AG10803 (cell line): ENCODE measurements at regions not wholly inside any gene's neighbourhood (a gene's known extent, or its start where the extent isn't known, plus 50 kb on each side); places are given as distances from the start of the nearest gene placed in this dataset.

Experiments used
- DNase-seq: peaks from one replicate; pipeline ENCODE4 v3.0.0; 2010; ENCODE audit warnings: low read depth
- H3K4me3 ChIP-seq: 2 replicates; pipeline ENCODE4 v1.5.1; 2011; ENCODE audit warnings: mild to moderate bottlenecking, low read length, control low read depth
- TF ChIP-seq, protein P1 (sequence below): conservative IDR thresholded peaks from 2 replicates; pipeline ENCODE4 v1.5.1; 2011; ENCODE audit warnings: mild to moderate bottlenecking, low read length, control low read depth, inconsistent platforms

DNA sequence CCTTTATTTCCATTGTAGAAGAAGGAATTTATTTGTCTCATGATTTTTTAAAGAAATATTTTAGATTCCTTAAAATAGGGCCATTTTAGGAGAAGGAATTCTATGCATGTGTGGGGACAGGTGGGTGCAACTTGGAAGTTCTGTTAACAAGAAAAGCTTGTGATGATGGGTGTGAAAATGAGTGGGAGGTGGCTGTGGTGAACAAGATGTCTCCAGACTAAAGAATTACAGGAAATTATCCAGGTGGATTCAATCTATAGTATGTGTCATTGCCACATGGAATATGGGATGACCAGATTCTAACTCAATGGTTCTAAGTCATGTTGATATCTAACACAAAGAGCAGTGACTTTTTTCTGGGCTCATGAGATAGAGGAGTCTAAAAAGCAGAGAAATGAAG is 229.6 kb upstream of the IGFBP3 start:
- TF ChIP-seq, protein P1, sequence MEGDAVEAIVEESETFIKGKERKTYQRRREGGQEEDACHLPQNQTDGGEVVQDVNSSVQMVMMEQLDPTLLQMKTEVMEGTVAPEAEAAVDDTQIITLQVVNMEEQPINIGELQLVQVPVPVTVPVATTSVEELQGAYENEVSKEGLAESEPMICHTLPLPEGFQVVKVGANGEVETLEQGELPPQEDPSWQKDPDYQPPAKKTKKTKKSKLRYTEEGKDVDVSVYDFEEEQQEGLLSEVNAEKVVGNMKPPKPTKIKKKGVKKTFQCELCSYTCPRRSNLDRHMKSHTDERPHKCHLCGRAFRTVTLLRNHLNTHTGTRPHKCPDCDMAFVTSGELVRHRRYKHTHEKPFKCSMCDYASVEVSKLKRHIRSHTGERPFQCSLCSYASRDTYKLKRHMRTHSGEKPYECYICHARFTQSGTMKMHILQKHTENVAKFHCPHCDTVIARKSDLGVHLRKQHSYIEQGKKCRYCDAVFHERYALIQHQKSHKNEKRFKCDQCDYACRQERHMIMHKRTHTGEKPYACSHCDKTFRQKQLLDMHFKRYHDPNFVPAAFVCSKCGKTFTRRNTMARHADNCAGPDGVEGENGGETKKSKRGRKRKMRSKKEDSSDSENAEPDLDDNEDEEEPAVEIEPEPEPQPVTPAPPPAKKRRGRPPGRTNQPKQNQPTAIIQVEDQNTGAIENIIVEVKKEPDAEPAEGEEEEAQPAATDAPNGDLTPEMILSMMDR, result no peak
- no peak overlapping the region for H3K4me3 ChIP-seq
- peak; percentile 83 for DNase-seq

DNA sequence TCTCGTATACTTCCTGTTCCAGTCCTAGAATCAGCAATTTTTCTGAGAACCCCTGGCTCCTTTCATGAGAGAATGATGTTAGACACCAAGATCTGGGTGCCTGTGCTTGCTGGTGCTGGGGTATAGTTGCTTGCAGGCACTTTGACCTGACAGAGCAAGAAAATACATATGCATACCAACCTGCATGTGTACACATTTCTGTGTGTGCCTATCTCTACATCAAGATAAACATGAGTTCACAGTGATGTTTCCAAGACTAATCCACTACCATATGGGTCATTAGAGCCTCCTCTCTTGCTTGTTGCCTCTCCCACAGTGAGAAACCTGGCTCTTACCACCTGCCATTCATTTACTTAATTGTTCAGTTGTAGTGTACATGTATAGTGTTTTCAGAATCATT is 229.1 kb upstream of the IGFBP3 start:
- no peak overlapping the region for H3K4me3 ChIP-seq
- TF ChIP-seq, protein P1, result no peak
- no peak for DNase-seq

- TF ChIP-seq, protein P1, result no peak
- no peak for DNase-seq
- H3K4me3 ChIP-seq, result no peak overlapping the region
Observed at GRCh38 chr7:46147871-46148270, 226.8 kb upstream of the IGFBP3 start.

DNA sequence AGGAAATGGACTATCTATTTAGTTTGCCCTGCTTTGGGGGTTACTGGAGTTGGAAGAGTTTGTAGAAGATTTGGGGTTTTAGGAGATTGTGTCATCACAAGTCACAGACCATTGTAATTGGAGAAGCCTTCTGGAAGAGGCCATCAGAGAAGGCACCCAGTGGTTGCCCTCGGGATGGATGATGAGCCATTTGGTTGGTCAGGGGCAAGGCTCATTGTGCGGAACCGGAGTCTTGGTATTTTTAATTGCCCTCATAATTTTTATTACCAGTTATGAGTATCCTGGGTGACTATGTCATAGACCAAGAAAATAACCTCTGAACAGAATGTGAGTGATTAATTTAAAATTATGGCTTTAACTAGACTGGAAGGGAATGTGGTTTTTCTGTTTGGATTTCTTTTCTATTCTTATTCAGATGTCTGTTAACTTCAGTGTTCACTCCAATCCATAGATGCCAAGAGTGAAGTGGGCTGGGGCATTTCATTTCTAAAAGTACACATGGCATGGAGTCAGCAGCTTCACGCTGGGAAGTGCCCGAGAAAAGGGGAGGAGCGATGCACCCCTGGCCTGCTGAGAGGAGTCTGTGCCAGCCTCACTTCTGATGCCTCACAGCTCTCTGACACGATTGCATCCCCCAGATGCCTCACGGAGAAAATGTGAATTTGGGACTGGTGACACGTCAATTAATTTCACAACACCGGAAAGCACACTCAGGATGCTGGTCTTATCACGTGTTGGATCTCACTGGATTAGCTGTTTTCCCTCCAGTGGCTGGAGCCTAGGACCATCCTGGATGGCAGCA is 225.6 kb upstream of the IGFBP3 start:
- H3K4me3 ChIP-seq, result no peak overlapping the region; the same call in 1 of the 2 replicates
- TF ChIP-seq, protein P1, result peak; percentile 19; the same call in 1 of the 2 replicates
- DNase-seq, result peak; percentile 96

DNA sequence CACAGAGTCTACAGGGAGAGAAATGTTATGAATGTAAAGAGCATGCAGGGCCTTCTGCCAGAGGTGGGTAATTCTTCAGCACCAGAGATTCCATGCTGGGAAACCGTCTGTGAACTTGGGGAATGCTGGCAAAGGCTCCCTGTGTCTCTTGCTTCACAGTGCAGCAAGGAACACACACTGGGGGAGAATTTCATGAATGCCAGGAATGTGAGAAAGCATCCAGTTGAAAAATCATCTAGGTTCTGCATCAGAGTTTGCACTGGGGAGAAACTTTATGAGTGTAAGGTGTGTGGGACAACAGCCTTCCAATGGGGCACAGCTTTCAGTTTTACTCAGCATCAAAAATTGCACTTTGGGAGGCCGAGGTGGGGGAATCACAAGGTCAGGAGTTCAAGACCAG is 224.3 kb upstream of the IGFBP3 start:
- DNase-seq, result peak; percentile 100
- H3K4me3 ChIP-seq, result no peak overlapping the region
- TF ChIP-seq, protein P1, result no peak

DNA sequence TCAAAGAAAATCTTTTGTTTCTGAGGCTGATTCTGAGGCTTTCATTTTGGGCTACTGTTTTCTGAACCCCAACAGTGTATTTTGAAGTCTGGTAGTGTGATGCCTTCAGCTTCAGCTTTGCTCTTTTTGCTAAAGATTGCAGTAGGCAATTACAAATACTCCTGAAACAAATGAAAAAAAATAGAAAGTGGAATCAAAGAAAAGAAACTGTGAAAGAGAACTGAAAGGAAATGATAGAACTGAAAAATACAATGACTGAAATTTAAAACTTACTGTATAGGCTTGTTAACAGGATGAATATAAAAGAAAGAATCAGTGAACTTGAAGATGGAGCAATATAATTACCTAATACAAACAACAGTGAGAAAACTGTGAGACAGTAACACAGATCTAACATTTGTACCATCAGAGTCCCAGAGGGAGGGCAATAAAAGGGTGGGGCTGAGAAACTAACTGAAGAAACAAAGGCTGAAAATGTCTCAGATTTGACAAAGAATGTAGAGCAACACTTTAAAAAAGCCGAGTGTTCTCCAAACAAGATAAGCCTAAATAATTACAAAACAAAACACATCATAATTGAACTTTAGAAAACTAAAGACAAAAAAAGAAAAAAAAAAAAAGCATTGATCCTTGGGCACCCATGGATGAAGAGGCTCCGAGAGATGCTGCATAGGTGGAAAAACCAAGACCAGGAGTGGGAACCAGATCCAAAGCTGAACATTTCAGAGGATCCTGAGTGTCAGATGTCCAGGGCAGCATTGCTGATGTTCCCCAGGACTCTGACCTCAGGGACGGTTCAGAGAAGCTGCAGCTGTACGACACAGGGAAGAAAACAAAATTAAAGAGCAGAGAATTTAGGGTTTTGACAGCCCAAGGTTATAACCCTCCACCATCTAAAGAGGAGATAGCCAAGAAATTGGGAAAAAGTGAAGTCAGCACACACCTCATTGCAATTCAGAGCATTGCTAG is 223.2 kb upstream of the IGFBP3 start:
- TF ChIP-seq, protein P1, result no peak
- peak; percentile 40 for DNase-seq
- no peak overlapping the region for H3K4me3 ChIP-seq

DNA sequence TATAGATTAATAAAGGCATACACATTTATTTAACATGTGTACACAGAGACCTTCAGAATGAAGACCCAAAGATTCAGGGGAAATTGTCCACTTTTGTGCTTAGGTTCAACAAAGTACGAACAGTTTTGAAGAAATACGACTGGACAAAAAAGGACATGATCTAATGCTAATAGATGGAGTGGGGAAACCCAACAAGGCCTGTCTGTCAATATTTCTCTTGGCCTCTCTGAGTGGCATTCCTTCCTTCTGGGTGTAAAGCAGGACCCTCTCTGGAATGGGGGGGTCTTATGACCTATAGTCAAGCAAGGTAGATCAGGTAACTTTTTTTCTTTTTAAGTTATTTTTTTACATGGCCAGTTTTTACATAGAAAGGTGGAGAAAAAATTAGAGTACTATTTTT is 222.3 kb upstream of the IGFBP3 start:
- H3K4me3 ChIP-seq, result no peak overlapping the region
- no peak for DNase-seq
- TF ChIP-seq, protein P1, result no peak
